GM12872 (cell line): ENCODE measurements at regions not wholly inside any gene's neighbourhood (a gene's known extent, or its start where the extent isn't known, plus 50 kb on each side); places are given as distances from the start of the nearest gene placed in this dataset.

Experiments used
- TF ChIP-seq, protein P1 (sequence below): IDR thresholded peaks from 3 replicates; pipeline ENCODE4 v1.5.1; 2011; ENCODE audit warnings: low read depth, mild to moderate bottlenecking, low read length, moderate library complexity; ENCODE audit not compliant: insufficient read depth

DNA sequence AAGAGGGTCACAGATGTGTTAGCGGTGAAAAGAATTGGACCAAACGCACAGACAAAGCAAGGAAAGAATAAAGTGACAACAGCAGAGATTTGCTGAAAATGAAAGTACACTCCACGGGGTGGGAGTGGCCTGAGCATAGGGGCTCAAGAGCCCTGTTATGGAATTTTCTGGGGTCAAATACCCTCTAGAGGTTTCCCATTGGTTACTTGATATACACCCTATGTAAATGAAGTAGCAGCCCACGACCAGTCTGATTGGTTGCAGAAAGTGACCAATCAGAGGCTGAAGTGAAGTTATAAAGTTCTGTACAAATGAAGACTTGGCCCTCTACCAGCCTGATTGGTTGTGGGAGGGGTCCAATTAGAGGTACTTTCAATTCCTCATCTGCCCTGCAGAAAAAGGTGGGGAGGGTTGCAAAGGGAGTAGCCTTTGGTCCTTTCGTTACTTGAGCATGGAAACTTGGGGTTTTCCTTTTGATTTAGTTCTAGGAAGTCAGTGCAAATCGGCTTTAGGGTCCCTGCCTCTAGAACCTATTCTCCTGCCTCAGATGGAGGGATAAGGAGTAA, 125.6 kb upstream of the PRPS1L1 start:
- TF ChIP-seq, protein P1, sequence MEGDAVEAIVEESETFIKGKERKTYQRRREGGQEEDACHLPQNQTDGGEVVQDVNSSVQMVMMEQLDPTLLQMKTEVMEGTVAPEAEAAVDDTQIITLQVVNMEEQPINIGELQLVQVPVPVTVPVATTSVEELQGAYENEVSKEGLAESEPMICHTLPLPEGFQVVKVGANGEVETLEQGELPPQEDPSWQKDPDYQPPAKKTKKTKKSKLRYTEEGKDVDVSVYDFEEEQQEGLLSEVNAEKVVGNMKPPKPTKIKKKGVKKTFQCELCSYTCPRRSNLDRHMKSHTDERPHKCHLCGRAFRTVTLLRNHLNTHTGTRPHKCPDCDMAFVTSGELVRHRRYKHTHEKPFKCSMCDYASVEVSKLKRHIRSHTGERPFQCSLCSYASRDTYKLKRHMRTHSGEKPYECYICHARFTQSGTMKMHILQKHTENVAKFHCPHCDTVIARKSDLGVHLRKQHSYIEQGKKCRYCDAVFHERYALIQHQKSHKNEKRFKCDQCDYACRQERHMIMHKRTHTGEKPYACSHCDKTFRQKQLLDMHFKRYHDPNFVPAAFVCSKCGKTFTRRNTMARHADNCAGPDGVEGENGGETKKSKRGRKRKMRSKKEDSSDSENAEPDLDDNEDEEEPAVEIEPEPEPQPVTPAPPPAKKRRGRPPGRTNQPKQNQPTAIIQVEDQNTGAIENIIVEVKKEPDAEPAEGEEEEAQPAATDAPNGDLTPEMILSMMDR, result no peak

DNA sequence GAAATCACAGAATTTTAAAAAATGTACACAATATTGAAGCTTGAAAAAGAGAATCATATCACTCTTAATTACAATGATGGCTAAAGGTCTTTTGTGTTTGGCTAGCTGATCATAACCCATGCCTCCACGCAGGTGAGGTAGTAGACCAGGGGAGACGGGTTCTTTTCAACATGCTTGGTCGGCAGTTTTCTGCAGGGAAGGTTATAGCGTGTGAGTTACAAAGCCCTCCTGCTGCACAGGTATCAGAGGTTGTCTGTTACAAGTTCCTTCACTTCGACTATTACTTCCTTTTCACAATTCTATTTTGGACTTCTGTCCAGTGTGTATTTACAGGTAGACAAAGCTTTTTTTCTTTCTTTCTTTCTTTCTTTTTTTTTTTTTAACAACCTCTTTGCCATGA, 127.1 kb upstream of the PRPS1L1 start:
- TF ChIP-seq, protein P1, result no peak

DNA sequence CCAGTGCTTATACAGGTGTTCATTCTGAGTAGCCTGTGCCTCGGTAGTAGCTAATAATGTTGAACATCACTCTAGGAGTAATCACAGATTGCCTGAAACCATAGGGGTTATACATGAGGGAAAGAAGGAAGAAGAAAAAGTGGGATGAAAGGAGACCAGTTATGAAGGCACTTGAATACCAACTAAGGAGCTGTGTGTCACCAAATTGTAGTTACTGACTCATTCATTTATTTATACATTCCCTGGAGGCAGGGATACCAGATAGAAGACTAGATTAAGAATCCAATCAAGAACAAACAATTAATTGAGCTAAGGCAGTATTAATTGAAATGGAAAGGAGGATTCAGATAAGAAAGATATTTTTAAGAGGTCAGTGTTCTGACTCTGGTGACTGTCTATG, 129.6 kb upstream of the PRPS1L1 start:
- TF ChIP-seq, protein P1, result no peak

DNA sequence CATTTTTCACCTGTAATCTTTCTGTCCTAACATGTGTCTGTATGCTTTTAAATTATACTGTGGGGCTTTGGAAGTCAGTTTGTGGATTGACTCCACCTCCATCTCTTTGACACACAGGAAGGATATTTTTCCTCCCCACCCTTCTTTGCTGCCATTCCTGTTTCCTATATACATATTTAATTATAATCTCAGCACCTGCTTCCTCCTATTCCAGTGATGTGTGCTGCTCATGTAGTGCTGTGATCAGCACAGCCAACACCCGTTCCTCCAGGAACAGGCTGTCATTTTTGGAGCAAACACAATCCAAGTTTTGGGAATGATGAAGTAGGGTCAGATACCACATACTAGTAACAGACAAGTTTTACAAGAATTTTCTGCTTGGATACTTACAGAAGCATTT, 135.0 kb upstream of the PRPS1L1 start:
- TF ChIP-seq, protein P1, result no peak

DNA sequence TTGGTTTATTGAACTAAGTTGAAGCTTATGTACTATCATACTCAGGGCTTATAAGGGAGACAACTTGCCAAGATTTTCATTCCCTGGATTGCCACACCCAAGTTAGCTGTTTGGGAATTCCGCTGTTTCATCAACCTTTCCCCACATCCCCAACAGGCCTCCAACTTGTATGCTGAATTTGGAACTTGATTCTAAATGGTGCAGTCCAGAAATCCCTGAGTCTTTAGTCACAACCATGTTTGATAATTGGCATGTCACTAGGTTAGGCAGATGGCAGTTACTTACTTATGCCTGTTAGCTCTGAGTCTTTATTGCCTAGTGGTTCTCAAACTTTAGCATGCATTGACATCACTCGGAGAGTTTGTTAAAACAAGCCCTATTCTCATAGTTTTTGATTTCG, 135.4 kb upstream of the PRPS1L1 start:
- TF ChIP-seq, protein P1, result no peak

DNA sequence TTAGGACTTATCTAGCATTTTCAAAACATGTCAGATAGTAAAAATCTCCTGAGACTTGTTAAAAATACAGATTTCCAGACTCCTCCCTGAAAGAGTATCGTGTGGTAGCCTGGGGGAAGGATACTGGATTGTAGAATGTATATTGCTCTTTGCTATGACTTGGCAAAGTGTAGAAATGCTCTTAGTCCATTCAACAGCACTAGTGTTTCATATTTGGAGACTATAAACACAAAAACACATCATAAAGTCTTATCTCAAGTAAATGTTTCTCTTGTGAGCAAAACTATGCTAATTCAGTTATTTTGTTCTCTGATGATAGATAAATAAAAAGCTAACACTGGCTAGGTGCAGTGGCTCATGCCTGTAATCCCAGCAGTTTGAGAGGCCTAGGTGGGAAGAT, 137.5 kb upstream of the PRPS1L1 start:
- TF ChIP-seq, protein P1, result no peak

DNA sequence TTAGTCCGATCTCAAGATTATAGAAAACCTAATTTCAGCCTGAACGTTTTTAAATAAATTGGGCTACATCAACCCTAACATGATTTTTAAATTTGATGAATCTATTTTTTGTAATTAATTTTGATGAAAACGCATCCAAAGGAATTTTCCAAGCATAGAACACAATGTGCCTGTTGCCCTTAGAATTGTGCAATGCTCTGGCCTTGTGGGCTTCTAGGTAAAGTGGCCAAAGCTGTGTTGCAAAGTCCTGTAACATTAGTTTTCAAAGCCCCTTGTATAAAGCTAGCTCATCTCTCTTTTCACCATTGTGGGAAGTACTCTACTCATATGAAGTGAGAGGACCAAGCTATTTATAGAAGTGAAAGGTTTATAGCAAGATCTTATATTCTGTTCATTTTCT, 138.4 kb upstream of the PRPS1L1 start:
- TF ChIP-seq, protein P1, result no peak

DNA sequence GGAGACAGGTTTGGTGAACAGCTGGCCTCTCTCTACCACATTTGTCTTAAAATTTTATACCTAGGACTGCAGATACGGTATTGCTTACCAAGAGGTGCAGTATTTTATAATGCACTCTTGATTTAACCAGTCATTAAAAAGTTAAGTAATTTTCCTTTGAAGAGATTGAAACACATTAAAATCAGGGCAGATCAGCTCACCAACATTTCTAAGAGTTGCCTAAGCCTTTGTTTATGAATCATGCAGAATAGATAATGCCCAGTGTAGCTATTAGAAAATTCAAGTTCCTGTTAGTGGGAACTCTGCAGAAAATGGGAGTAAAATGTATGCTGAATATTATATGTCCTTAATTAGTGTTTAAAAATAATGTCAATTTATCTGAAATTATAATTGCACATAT, 140.2 kb upstream of the PRPS1L1 start:
- TF ChIP-seq, protein P1, result no peak
